ENCODE measurements at regions not wholly inside any gene's neighbourhood (a gene's known extent, or its start where the extent isn't known, plus 50 kb on each side); places are given as distances from the start of the nearest gene placed in this dataset.

GRCh38 chr22:49170053-49170452 lies 657.6 kb downstream of the BRD1 start:
- no peaks in the 10 kb centered on the region for H3K36me3 ChIP-seq (ENCODE audit: control insufficient read depth, insufficient read depth, low read length)
- no peaks in the 10 kb centered on the region for H3K4me1 ChIP-seq (ENCODE audit: control insufficient read depth, insufficient read depth, low read length)
- CTCF ChIA-PET: no interaction called here
- no peak for DNase-seq (ENCODE audit: low read depth, low spot score)
- in situ Hi-C loops (cut with HindIII; ENCODE audit: low pct_unique_long_range_greater_than_20kb, low sequenced_read_pairs) (no loop called here), intact Hi-C loops (cut with micrococcal nuclease; ENCODE audit: unreplicated experiment) (no loop called here)
- H3K27ac ChIP-seq (ENCODE audit: low read length): no peak overlapping the region
- no peaks in the 10 kb centered on the region for H3K9me3 ChIP-seq (ENCODE audit: control insufficient read depth, insufficient read depth, low read depth, low read length)
- peaks cover 3% of the 10 kb centered on the region; the same call in 1 of the 2 replicates for H3K27me3 ChIP-seq (ENCODE audit: control insufficient read depth, insufficient read depth, low read length)
- POLR2A ChIA-PET: no interaction called here
- TF ChIP-seq REST (IDR thresholded peaks at IDR 0.05; ENCODE audit: insufficient read depth in 1 of 2, low read depth in 2 of 2, low read length in 1 of 2) (no peak), SIN3A (IDR thresholded peaks at IDR 0.05; ENCODE audit: borderline replicate concordance, insufficient read depth, low read depth, low read length) (no peak), TCF7L2 (IDR thresholded peaks at IDR 0.05; ENCODE audit: low read depth, low read length) (no peak), CTCF (IDR thresholded peaks at IDR 0.05) (no peak), POLR2AphosphoS5 (IDR thresholded peaks at IDR 0.05; ENCODE audit: low read depth, low read length) (no peak)
- no peak overlapping the region for H3K4me3 ChIP-seq (ENCODE audit: low read depth in 2 of 2, low read length in 2 of 2)
- no TSS peak for BruUV-seq (replicated peaks)
- ATAC-seq: no peak

GRCh38 chr22:49169074-49169744 lies 658.5 kb downstream of the BRD1 start:
- Histone ChIP-seq H3K4me1 (ENCODE audit: control insufficient read depth, insufficient read depth, low read length) (no peaks in the 10 kb centered on the region), H3K27ac (ENCODE audit: low read length) (no peak overlapping the region), H3K9me3 (ENCODE audit: control insufficient read depth, insufficient read depth, low read depth, low read length) (no peaks in the 10 kb centered on the region), H3K27me3 (ENCODE audit: control insufficient read depth, insufficient read depth, low read length) (no peaks in the 10 kb centered on the region), H3K36me3 (ENCODE audit: control insufficient read depth, insufficient read depth, low read length) (no peaks in the 10 kb centered on the region), H3K4me3 (ENCODE audit: low read depth in 2 of 2, low read length in 2 of 2) (no peak overlapping the region)
- ATAC-seq (no peak), DNase-seq (ENCODE audit: low read depth, low spot score) (no peak)
- ChIA-PET CTCF (no interaction called here), POLR2A (no interaction called here)
- no TSS peak for BruUV-seq (replicated peaks)
- no peak for TF ChIP-seq POLR2AphosphoS5 (IDR thresholded peaks at IDR 0.05; ENCODE audit: low read depth, low read length)
- no peak for TF ChIP-seq SIN3A (IDR thresholded peaks at IDR 0.05; ENCODE audit: borderline replicate concordance, insufficient read depth, low read depth, low read length)
- no peak for TF ChIP-seq CTCF (IDR thresholded peaks at IDR 0.05)
- TF ChIP-seq REST (IDR thresholded peaks at IDR 0.05; ENCODE audit: insufficient read depth in 1 of 2, low read depth in 2 of 2, low read length in 1 of 2): no peak
- no peak for TF ChIP-seq TCF7L2 (IDR thresholded peaks at IDR 0.05; ENCODE audit: low read depth, low read length)
- in situ Hi-C loops (cut with HindIII; ENCODE audit: low pct_unique_long_range_greater_than_20kb, low sequenced_read_pairs) (no loop called here), intact Hi-C loops (cut with micrococcal nuclease; ENCODE audit: unreplicated experiment) (no loop called here)

Measured in Panc1 (cell line).